ENCODE measurements at regions not wholly inside any gene's neighbourhood (a gene's known extent, or its start where the extent isn't known, plus 50 kb on each side); places are given as distances from the start of the nearest gene placed in this dataset.

DNA sequence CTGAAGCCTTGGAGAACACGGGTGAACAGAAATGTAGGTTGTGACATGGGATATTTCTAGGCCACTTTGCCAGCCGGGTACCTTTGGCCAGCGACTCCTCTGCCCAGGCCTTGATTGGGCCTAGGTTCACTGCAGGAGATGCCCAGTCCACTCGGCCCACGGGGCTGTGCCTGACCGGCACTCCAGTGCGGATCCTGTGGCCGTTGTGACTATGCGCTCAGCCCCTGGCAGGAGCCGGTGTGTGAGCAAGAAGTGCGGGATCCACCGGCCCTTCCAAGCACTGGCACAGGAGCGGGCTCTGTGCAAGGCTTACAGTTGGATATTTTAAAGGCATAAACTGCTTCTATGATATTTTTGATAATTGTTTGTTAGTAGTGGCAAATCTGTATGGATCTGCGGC lies 1042.5 kb upstream of the PCDH9 start:
- no peak overlapping the region for H3K4me3 ChIP-seq (ENCODE audit: low read depth, low read length)
- DNase-seq (ENCODE audit: low read depth) = no peak
- TF ChIP-seq MYC (IDR thresholded peaks at IDR 0.05; ENCODE audit: low read depth, low read length) = no peak
- TF ChIP-seq, protein P1, sequence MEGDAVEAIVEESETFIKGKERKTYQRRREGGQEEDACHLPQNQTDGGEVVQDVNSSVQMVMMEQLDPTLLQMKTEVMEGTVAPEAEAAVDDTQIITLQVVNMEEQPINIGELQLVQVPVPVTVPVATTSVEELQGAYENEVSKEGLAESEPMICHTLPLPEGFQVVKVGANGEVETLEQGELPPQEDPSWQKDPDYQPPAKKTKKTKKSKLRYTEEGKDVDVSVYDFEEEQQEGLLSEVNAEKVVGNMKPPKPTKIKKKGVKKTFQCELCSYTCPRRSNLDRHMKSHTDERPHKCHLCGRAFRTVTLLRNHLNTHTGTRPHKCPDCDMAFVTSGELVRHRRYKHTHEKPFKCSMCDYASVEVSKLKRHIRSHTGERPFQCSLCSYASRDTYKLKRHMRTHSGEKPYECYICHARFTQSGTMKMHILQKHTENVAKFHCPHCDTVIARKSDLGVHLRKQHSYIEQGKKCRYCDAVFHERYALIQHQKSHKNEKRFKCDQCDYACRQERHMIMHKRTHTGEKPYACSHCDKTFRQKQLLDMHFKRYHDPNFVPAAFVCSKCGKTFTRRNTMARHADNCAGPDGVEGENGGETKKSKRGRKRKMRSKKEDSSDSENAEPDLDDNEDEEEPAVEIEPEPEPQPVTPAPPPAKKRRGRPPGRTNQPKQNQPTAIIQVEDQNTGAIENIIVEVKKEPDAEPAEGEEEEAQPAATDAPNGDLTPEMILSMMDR (IDR thresholded peaks at IDR 0.05; ENCODE audit: low read depth, low read length) = no peak
- TF ChIP-seq, protein P2, sequence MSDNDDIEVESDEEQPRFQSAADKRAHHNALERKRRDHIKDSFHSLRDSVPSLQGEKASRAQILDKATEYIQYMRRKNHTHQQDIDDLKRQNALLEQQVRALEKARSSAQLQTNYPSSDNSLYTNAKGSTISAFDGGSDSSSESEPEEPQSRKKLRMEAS (IDR thresholded peaks at IDR 0.05; ENCODE audit: low read depth, low read length) = no peak
- no peak for TF ChIP-seq POLR2A (IDR thresholded peaks at IDR 0.05; ENCODE audit: extremely low read depth, insufficient read length)

DNA sequence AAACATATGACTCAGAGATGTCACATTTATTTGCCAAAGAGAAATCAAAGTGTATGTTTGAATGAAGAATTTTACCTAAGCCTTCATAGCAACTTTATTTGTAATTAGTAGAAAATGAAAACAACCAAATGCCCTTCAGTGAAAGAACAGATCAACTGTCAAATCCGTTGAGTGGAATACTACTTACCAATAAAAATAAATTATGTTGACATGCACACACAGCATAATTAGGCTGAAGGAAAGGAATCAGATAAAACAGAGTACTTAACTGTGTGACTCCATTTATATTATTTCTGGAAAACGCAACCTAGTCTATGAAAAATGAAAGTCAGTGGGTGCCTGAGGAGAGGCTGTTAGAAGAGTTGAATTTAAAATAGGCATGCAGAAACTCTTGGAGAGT lies 1034.6 kb upstream of the PCDH9 start:
- TF ChIP-seq POLR2A (IDR thresholded peaks at IDR 0.05; ENCODE audit: extremely low read depth, insufficient read length) (no peak), MYC (IDR thresholded peaks at IDR 0.05; ENCODE audit: low read depth, low read length) (no peak)
- TF ChIP-seq, protein P2 (IDR thresholded peaks at IDR 0.05; ENCODE audit: low read depth, low read length) = no peak
- TF ChIP-seq, protein P1 (IDR thresholded peaks at IDR 0.05; ENCODE audit: low read depth, low read length) = no peak
- DNase-seq (ENCODE audit: low read depth) = no peak
- H3K4me3 ChIP-seq (ENCODE audit: low read depth, low read length) = no peak overlapping the region

DNA sequence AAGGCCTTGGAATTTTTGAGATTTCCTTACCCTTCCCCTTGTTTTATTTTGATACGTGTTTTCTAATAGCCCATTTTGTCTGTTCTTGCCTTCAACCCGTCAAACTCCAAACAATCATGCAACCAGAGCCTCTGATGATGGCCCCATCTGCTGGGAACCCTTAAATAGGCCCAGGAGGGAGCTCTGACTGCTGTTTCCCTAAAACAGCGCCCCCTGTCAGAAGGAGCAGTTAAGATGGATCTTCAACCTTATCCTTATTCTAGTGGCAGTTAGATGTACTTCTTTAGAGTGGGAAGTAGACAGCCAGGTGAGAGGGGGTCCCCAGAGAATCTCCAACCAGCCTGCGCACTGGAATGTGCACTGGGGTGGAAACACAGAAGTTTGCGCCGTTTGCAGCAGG lies 1031.0 kb upstream of the PCDH9 start:
- peak; percentile 35 for DNase-seq (ENCODE audit: low read depth)
- no peak overlapping the region for H3K4me3 ChIP-seq (ENCODE audit: low read depth, low read length)
- no peak for TF ChIP-seq MYC (IDR thresholded peaks at IDR 0.05; ENCODE audit: low read depth, low read length)
- TF ChIP-seq, protein P1 (IDR thresholded peaks at IDR 0.05; ENCODE audit: low read depth, low read length) = peak; percentile 33

DNA sequence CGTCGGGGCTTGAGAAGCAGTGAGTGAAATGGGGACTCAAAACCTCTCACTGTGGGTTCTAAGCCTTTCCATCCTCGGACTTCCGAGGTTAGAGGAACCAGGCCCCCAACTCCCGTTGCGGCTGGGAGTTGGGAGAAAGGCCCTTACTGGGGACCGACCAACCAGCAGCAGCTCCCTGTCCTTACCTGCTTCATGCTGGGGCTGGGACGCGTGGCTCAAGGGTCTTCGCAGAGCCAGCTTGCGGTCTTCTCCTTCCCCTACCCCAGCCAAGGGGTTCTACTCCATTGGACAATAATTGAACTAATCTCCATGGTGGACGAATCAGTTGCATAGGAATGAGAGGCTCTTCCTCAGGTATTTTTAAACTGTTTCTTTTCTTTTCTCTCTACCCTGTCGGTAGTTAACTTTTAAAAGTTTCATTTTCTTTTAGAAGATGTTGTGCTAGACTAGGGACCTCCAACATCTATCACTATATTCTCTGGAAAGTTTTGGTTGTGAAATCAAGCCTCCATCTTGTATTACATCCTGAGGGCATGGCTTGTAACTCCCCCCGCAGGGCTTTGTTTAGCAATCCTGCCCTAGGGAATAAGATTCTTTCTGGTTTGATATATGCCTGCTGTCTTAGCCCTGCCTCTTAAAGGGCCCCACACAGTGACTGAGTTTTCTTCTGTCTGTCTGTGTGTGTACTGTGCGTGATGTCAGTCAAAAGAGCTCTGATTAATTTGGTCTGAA lies 1027.1 kb upstream of the PCDH9 start:
- DNase-seq (ENCODE audit: low read depth) = peak; percentile 71
- TF ChIP-seq POLR2A (IDR thresholded peaks at IDR 0.05; ENCODE audit: extremely low read depth, insufficient read length) (no peak), MYC (IDR thresholded peaks at IDR 0.05; ENCODE audit: low read depth, low read length) (no peak)
- TF ChIP-seq, protein P1 (IDR thresholded peaks at IDR 0.05; ENCODE audit: low read depth, low read length) = no peak
- TF ChIP-seq, protein P2 (IDR thresholded peaks at IDR 0.05; ENCODE audit: low read depth, low read length) = no peak
- H3K4me3 ChIP-seq (ENCODE audit: low read depth, low read length) = no peak overlapping the region

DNA sequence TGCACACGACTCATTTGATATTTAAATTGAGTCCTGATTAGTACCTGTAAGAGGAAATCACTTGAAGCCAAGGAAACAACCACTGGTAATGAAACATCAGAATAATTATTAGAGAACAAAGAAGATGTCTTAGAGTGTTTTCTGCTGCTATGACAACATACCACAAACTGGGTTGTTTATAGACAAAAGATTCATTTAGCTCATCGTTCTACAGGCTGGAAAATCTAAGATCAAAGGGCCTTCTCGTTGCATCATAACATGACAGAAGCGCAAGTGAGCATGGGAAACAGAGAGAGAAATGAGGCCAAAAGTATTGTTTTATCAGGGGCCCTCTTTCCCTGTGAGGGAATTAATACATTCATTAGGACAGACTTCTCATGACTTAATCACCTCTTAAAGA lies 1024.0 kb upstream of the PCDH9 start:
- H3K4me3 ChIP-seq (ENCODE audit: low read depth, low read length) = no peak overlapping the region
- no peak for DNase-seq (ENCODE audit: low read depth)
- TF ChIP-seq POLR2A (IDR thresholded peaks at IDR 0.05; ENCODE audit: extremely low read depth, insufficient read length) (no peak), MYC (IDR thresholded peaks at IDR 0.05; ENCODE audit: low read depth, low read length) (no peak)
- TF ChIP-seq, protein P1 (IDR thresholded peaks at IDR 0.05; ENCODE audit: low read depth, low read length) = no peak
- TF ChIP-seq, protein P2 (IDR thresholded peaks at IDR 0.05; ENCODE audit: low read depth, low read length) = no peak
